GM10266 (cell line): ENCODE measurements at regions not wholly inside any gene's neighbourhood (a gene's known extent, or its start where the extent isn't known, plus 50 kb on each side); places are given as distances from the start of the nearest gene placed in this dataset.
"Not testable (repeated sequence)": the region's sequence is repeated elsewhere in the genome, so short reads cannot be mapped to it uniquely, and the experiment has no call there.

Experiments
- DNase-seq: peaks from one replicate; pipeline ENCODE4 v3.0.0; 2012; ENCODE audit errors: extremely low spot score
- TF ChIP-seq, protein P1 (sequence below): IDR thresholded peaks from 2 replicates; pipeline ENCODE4 v1.5.1; 2012; ENCODE audit warnings: mild to moderate bottlenecking, low read depth; ENCODE audit not compliant: control insufficient read depth, insufficient read depth; ENCODE audit errors: missing control alignments

DNA sequence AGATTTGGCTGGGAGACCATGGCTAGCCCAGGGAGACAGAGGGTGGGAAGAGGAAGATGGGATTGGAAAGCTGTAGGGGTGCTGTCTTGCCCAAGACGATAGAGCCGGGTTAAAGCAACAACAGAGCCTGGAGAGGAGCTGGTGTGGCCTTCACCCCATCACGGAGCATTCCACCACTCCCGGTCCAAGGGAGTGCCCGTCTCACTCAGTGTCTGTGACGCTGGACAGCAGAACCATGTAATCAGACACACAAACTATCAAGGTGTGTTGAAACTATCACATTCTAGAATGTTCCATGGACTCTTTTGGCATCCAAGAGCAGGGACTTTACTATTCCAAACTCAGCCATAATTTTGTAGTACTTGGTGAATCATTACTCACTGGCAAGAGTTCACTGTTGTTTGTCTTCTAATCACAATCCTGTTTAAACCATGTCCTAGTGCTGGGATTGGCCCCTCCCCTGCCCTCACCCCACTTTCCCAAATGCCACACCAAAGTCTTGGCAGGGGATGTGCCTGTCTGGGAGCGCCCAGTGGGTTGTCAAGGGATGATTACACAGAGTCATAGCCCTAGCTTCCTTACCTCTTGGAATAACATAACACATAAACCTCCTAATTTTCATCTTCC lies 187.4 kb downstream of the LAT start:
- DNase-seq = not testable (repeated sequence)

DNA sequence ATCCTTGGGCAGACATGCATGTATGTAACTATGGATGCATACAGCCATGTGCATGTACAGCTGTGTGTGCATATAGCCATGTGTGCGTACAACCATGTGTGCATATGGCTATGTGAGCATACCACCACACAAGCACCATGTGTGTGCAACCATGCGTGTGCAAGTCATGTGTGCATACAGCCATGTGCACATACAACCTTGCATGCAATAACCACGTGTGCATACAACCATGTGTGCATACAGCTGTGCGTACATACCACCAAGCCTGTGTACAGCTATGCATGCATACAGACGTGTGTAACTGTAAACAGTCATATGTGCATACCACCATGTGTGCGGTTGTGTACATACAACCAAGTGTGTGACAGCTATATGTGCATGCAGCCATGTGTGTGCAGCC lies 186.4 kb downstream of the LAT start:
- DNase-seq = not testable (repeated sequence)

DNA sequence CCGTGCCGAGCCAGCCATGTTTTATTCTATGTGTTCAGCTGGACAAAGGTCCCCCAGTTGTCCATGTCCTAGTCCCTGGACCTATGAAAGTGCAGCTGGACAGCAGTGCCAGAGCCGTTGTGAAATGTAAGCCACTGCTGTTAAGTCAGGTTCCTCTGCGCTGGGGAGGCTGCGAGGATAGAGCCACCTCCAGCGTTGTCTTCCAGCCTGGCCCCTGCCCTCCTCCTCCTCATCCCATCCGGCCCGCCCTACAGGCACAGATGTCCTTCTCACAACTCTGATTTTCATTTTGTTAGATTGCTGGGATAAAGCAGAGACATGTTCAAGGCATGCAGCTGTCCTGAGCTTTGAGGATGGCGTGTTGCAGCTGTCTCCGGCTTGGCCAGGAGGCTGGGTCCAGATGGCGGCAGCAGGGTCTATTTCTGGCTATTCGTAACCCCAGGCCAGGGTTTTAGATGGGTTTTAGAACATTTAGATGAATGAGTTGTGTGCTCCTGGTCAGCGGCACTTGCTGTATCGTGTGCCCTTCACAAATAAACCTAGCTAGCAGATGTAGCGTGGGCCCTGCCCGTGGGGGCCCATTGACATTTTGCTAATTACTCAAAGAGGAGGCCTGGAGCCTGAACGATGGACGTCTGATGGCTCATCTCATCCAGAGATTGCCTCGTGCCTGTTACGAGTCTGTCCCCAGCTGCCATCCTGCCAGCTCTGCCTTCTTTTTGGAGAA lies 185.7 kb downstream of the LAT start:
- DNase-seq = not testable (repeated sequence)

DNA sequence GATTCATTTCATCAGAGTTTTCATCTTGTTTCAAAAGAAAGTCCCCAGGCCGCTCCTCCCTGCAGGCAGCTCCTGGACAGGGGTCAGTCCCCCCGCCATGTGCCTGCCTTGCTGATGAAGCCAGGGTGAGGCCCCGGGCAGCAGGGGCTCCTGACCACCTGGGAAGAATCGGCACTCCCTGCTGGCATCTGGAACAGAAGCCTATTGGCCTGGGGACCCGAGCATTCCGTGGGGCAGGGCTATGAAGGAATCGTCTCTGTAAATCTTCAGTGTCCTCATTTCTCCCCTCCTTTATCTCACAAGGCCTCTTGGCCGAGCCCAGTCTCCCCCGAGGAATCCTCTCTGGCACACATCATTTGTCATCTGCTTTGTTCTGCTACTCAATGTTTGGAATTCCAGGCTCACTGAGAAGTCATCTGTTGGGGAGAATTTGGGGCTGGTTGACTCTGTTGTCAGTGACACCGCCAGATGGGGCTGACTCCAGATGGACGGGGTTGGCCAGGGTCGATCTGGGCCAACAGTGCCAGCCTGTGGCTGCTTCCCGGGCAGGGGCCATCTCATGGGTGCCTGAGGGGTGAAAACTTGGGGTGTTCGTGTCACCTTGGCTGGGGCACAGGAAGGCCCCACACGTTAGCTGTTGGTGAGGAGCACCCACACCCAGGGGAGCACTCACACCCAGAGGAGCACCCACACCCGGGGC lies 184.6 kb downstream of the LAT start:
- DNase-seq = not testable (repeated sequence)

DNA sequence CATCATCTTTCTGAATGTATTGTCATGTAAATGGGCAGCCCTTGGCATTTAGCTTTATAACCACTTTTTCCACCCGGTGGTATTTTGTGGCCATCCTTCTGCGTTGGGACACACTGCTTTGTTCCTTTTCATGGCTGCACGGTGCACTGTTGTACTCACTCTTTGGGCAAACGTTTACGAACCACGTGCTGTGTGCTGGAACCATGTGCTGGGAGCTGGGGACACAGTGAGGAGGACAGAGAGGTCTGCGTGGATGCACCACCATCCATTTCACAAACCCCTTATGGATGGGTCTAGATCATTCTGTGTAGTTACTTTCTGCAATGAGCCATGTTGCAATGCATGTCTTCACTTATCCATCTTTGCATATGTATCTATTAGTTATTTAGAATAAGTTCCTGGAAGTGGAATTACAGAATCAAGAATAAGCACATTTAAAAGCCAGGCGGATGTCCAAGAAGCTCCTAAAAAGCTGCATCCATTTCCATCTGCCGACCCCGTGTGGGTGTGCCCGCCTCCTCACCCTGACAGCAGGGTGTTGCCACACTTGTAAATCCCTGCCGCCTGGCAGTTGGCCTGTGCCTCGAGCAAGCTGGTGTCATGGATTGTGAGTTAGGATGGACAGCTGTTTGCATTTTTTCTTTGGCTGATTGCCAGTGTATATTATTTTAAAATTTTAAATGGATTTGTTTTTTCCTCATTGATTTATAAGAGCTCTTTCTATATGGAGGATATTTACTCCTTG lies 183.8 kb downstream of the LAT start:
- not testable (repeated sequence) for DNase-seq

DNA sequence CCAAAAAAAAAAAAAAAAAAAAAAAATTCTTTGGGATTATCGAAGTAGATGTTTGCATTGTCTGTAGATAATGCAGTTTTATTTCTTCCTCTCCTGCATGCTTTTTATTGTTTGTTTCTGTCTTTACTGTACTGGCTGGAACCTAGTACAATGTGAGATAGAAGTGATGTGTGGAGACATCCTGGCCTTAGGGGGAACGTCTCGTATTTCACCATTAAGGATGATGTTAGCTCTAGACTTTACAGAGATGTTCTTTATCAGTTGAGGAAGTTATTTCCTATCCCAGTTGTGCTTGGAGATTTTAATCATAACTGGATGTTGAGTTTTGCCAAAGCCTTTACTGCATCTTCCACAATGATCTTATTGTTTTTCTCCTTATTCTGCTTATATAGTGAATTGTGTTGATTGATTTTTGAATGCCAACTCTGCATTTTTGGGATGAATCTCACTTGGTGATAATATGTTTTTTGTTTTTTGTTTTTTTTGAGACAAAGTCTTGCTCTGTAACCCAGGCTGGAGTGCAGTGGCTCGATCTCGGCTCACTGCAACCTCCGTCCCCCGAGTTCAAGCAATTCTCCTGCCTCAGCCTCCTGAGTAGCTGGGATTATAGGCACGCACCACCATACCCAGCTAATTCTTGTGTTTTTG lies 179.7 kb downstream of the LAT start:
- not testable (repeated sequence) for DNase-seq

DNA sequence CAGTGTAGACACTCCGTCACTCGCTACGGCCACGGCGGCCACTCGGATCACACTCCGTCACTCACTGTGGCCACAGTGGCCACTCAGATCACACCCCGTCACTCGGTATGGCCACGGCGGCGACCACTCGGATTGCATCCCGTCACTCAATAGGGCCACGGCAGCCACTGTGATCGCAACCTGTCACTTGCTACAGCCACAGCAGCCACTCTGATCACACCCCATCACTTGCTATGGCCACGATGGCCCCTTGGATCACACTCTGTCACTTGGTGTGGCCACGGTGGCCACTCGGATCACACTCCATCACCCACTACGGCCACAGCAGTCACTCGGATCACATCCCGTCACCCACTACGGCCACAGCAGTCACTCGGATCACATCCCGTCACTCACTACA lies 175.3 kb downstream of the LAT start:
- DNase-seq = not testable (repeated sequence)

DNA sequence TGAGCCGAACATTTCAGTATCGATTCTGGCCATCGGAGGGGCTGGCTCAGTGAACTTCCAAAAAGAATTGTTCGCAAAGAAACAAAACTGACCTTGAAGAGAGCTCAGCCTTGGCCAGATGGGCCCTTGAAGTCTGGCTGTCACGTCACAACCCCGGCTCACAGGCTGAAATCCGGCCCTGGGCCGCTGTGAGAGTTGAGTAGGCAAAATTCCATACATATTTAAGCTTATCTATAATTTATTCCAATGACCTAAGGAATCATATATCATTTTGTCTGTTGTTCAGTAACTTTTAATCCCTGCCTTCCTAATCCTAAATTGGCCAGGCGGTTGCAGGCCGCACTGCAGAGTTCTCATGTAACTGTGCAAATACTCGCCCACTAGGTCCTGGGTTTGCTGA lies 174.8 kb downstream of the LAT start:
- DNase-seq = not testable (repeated sequence)

DNA sequence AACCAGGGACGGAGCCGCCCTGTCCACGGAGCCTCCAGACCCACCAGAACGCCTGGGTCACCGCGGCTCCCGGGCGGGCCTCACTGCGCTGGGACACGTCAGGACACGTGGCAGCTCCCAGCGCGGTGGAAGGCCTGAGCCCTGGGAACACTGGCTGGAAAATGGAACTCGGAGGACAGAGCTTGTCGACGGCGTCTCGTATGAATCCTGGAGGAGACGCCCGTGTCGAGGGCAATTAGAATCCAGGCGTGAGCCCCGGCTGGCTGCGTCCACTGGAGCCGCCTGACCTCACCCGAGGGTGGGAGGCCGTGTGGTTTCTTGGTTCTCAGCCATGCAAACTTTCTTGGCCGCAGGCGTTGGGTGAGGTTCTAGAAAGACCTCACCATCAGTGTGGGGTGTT lies 173.9 kb downstream of the LAT start:
- TF ChIP-seq, protein P1, sequence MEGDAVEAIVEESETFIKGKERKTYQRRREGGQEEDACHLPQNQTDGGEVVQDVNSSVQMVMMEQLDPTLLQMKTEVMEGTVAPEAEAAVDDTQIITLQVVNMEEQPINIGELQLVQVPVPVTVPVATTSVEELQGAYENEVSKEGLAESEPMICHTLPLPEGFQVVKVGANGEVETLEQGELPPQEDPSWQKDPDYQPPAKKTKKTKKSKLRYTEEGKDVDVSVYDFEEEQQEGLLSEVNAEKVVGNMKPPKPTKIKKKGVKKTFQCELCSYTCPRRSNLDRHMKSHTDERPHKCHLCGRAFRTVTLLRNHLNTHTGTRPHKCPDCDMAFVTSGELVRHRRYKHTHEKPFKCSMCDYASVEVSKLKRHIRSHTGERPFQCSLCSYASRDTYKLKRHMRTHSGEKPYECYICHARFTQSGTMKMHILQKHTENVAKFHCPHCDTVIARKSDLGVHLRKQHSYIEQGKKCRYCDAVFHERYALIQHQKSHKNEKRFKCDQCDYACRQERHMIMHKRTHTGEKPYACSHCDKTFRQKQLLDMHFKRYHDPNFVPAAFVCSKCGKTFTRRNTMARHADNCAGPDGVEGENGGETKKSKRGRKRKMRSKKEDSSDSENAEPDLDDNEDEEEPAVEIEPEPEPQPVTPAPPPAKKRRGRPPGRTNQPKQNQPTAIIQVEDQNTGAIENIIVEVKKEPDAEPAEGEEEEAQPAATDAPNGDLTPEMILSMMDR = no peak
- no peak for DNase-seq

DNA sequence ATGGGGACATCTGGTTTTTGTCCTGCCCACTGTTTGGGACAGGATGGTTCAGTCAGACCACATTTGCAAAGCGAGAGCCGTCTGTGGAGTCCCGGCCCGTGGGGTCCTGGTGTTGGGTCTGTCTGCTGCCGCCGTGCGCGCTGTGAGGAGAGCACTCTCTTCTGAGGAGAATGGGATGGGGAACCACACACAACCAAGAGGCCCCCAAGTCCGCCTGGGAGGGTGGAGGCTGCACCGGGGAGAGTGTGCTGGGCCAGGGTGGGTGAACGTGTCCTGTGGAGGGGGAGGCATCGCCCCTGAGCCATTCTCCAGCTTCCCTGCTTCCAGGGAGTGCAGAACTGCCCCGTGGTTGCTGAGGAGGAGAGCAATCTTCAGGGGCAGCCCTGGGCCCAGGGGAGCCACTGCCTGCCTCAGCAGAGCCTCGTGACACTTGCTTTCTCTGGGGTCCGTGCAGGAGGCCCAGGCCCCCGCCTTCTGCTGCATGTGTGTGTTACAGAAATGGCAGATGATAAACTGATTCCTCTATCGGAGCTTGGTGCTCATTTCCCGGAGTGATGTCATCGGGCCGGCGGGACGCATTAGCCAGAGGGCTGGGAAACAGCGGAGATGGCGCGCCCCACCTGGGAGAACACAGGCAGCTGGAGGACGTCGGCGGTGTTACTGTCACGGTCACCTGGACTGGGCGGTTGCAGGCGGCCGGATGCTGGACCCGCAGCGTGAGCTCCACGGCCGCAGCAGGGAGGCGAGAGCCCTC lies 173.4 kb downstream of the LAT start:
- not testable (repeated sequence) for DNase-seq

DNA sequence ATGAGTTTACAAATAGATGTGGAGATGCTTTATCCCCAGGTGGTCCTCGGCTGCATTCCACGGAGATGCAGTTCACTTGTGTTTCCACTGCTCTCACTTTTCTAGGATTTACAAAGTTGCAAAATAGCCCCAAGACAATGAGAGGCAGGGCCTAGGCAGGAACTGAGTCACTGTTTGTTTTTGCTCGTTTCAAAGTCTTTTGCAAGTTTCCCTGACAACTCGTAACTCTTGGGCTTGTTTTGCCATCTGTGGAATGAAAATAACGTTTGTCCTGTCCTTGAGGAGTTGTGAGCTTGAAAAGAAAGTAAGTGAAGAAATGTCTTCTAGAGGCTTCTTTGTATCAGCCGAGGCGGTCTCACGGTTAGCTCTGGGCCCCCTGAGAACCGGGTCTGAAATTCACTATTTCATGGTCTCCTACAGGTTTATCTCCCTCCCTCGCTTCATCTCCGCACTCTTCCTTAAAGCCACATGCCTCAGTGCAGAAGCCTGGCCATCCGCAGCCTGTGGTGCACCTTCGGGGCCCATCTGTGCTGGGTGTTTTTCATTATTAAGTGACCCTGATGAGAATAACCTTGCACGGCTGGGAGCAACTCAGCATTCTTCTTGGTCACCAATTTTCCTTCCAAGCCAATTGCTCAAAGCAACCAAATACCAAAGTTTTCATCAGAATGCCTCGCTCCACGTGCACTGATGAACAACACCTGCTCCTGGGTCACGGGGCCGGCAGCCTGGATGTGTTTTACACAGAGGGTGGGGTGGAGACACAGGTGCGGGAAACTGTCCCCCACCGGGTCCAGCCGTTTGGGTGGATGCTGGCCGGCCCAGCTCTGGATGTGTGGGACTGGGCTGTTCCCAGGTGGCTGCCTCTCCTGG lies 172.4 kb downstream of the LAT start:
- not testable (repeated sequence) for DNase-seq

DNA sequence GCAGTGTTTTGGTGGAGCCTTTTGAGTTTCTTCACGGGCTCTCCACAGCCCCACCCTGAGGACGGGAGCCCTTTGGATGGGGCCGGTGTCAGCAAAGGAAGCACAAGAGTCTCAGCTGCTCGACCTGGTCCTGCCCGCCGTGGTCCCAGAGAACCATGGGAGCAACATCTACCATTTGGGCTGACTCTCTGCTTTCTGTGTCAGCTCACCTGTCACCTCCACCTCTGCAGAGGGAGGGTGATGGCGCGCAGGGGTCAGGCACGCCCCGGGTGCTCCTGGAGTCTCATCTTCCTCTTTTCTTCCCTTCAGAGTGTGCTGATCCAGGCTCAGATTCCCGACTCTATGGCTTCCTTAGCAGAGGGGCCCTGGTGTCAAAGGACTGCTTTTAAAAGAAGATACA lies 171.7 kb downstream of the LAT start:
- DNase-seq = no peak
- TF ChIP-seq, protein P1 = no peak

DNA sequence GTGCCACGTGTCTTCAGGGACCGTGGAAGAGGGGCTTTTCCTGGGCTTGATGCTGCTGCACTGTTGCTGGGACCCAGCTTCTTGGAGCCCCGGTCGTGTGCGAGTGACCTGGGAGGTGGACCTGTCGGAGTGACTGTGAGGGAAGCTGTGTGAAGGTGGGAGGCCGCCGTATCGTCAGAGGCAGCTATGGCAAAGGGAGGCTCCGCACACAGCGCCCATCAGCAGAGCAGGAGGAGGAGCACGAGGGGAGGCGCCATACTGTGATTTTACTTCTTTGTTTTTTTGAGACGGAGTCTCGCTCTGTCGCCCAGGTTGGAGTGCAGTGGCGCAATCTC lies 171.0 kb downstream of the LAT start:
- not testable (repeated sequence) for DNase-seq

DNA sequence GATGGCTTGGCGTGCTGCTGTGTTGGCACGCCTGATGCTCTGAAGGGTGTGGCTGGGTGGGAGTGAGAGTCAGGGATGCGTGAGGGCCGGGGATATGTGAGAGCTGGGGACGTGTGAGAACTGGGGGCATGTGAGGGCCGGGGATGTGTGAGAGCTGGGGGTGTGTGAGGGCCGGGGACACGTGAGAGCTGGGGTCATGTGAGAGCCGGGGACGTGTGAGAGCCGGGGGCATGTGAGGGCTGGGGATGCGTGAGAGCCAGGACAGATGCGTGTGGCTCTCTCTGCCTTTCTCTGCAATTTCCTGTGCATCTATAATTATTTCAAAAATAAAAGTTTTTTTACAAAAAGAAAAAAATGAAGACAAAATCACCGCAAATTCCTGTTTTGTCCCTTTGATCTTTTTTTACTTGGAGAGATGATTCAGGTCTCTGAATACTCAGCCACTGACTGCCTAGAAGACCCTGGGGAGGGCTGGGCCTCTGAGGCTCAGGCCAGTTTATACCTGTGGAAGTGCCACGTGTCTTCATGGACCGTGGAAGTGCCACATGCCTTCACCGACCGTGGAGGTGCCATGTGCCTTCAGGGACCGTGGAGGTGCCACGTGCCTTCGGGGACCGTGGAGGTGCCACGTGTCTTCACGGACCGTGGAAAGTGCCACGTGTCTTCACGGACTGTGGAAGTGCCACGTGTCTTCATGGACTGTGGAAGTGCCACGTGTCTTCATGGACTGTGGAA lies 170.4 kb downstream of the LAT start:
- DNase-seq = not testable (repeated sequence)
